NCI-H146 treated with DMSO at 0.1 percent for 48 hours (cell line): ENCODE measurements at regions not wholly inside any gene's neighbourhood (a gene's known extent, or its start where the extent isn't known, plus 50 kb on each side); places are given as distances from the start of the nearest gene placed in this dataset.
A peak's percentile ranks its signal among the peaks of the same experiment; 100 is the strongest.

Experiments
- DNase-seq: peaks from one replicate; lab custom pipeline; 2025; ENCODE audit not compliant: unreplicated experiment; lab: John Stamatoyannopoulos, UW

DNA sequence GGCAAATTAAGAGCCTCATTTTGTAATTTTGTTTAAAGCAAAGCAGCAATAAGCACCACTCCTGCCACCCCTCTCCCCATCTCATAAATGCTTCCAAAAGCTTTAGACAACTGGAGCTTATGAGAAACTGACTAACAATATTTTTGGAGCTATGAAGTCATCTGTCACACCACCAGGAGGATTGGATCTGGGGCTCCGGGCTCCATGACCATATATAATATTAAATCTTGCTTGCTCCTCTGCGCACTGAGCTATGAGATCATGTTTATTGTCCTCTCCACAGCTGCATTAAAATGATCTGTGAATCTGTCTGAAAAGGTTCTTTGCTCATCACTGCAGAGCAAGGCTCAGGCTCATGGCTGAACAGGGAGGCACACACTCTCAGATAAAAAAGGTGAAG, 323.7 kb downstream of the ZNF621 start:
- DNase-seq: no peak

DNA sequence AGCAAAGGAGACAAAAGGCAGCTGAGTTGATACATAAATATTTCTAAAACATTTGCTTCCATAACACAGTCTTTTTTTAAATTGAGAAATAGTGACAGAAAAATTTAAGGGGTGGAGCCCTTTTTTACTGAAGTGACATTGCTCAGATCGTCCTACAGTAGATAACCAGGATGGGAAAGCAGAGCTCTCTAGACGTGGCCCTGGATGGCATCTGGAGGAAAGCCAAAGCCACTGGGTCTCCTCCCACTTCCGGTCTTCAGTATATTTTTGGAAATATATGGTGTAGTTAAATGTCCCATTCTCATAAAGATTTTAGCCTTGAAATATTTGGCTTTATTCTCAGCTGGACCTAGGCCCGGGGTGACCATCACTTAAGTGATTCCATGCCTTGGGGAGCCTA, 326.1 kb downstream of the ZNF621 start:
- DNase-seq: no peak

DNA sequence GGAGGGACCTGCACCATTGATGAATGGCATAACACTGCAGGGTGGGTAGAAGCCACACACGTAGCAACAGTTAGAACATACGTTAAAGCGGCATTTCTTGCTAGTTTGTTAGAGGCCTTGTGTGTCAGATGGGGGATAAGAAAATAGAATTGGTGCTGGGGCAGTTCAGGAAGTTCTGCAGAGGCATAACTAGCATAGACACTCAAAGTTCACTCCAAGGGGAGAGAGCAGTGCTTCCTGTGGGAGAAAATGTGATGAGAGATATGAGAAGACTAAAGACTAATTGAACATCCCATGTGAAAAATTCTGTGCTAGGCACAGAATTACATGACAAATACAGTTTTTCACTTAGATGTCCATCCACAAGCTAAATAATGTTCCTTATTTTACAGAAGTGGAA, 327.1 kb downstream of the ZNF621 start:
- no peak for DNase-seq

DNA sequence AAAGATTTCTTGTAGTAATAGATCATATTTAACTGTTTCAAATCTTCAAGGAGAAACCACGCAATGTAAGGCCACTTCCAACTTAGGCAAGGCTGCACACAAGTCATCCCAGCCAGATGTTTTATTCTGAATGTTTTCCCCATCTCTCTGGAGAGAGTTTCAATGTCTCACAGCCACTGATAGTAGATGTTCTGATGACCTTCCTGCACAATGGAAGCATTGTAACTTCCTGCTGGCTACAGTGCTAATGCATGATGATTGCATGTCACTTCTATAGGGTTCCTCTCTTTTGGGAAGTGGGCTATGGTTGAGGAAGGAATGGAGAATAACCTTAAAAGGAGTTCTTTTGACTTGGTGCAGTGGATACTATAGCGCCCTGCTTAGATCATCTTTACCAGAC, 328.0 kb downstream of the ZNF621 start:
- no peak for DNase-seq

DNA sequence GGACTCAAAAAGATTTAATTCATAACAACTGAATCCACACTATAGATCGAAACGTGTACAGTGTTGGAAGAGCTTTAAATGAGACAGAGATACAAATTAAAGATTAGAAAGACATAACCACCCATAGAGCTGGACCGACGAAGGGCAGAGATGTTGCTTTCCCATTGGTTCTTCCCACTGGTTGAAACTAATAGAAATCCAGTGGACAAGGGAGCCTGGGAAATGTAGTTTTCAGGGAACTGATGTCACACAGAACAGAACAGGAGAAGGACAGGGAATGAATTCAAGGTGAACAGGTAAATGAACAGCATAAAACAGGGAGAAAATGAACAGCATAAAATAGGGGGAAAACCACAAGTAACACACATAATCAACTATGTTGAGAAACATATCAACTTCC, 328.7 kb downstream of the ZNF621 start:
- DNase-seq: no peak

DNA sequence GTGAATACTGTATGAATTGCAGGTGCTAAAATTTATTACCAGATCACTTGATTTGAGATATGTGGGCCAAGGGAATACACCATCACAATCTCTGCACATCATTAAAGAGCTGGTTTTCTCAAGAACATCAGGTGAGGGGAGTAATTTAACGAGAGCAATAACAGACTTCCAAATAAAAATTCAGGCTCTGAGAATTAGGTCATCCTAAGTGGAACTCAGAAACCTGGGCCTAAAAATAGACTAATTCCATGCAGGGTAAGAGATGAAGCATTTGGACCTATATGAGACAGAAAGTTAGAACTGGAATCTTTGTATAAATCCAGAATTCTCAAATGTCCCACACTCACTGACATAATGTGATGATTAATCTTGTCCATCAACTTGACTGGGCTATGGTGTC, 331.1 kb downstream of the ZNF621 start:
- DNase-seq: no peak

DNA sequence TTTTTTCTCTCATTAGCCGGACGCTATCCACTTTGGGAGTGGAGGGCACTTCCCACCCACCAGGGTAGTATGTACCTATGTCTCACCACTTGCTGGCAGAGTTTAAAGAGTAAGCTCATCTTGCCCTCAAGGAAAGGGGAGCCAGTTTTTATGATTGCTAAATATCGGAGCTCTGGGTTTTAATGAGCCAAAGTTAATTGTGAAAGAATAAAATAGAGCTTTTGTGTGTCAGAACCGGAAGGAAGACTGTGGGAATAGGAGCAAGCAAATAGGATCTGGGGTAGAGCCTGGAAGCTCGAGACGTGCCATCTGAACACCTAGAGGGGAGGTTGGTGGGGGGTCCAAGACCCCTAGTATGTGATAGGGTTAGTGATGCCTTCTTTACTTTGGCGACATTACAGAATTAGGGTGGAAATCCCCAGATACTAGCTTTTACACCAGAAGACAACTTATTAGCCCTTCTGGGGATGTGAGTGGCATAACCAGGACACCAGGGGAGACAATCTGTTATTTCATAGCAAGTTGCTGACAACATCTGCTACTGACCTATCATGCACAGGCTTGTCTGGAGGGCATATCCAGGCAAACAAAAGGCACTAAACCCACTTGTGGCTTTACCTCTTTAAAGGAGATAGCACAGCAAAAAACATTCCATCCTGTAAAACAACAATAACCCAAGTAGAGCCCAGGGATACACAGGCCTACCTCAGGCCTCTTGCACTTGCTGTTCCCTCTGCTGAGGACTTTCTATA, 333.8 kb downstream of the ZNF621 start:
- no peak for DNase-seq

DNA sequence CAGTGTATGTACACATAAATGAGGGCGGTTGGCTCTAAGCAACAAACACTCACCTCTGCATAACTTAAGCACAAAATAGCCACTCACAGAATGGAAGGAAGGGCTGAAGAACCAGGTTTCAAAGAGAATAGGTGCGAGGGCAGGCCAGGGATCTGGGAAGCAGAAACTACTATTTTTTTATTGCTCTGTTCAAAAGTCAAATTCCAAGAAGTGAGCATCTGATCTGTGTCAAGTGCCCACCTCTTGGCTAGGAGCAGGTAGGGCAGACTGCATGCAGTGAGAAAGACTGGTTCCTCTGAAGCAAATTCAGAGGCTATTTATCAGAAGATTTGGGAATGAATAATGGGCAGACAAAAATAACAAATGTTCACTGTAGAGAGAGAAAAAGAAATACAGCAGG, 336.4 kb upstream of the CTNNB1 start:
- no peak for DNase-seq

DNA sequence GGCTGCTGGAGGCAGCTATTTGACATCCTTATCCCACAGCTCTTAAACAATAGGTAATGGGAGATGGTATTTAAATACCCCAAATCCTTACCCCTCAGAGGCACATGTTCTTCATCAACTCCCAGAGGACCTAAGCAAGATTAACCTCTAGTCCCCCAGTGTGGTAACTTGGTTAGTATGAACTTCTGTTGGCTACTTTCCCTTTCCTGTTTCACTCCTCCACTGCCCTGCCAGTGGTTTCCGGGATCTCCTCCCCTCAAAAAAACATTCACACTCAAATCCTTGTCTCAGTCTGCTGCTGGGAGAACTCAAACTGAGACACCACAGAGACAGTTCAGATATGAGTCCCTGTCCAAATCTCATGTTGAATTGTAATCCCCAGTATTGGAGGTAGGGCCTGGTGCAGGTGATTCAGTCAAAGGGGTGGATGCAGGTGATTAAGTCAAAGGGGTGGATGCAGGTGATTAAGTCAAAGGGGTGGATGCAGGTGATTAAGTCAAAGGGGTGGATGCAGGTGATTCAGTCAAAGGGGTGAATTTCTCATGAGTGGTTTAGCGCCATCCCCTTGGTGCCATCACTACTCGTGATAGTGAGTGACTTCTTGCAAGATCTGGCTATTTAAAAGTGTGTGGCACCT, 335.0 kb upstream of the CTNNB1 start:
- no peak for DNase-seq

DNA sequence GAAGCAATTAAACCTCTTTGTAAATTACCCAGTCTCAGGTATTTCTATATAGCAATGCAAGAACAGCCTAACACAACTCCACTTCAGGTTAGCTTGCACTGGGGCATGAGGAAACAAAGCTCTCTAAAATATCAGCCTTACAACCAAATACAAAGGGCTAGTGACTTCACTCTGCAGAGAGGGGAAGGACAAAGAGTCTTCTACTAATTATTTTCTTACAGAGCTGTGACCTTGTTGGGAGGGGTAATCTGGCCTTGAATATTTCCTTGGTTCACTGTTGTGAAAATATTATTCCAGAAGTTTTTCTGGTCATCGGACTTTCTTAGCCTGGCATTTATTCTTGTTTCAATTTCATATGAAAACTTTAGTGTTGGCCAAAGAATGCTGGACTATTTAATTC, 334.4 kb upstream of the CTNNB1 start:
- no peak for DNase-seq

DNA sequence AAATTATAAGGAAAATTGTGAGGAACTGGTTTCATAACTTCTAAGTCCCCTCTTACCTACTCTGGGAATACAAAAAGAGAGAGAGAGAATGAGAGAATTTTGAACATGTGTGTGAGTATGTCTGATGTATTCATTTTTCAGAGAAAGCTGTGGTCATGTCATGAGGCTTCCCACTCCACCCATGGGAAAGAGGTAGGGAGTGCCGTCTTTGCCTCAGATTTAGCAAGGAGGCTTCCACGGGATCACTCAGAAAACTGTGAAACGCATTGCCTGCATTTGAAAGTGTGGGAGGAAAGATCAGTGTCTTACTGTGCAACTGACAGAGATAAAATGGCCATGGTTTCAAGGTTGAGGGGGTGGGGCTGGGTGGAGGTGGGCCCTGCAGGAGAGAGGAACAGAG, 331.5 kb upstream of the CTNNB1 start:
- no peak for DNase-seq

DNA sequence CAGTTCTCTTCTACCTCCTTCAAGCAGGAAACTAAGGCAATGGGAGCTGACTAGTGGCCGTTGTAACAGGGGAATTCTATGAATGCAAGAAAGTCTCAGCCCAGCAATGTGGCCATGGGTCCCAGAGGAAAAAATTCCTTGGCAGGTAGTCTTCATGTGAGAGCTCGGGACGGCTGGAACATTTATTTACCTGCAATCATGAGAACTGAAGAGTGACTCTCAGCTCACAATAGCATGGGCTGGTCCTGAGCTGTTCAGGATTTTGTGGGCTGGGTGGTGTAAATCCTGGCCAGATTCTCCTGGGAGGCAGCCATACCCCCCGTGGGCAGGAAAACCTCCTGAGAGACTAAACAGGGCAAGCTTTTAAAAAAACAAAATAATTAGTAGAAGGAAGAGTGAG, 330.3 kb upstream of the CTNNB1 start:
- no peak for DNase-seq

DNA sequence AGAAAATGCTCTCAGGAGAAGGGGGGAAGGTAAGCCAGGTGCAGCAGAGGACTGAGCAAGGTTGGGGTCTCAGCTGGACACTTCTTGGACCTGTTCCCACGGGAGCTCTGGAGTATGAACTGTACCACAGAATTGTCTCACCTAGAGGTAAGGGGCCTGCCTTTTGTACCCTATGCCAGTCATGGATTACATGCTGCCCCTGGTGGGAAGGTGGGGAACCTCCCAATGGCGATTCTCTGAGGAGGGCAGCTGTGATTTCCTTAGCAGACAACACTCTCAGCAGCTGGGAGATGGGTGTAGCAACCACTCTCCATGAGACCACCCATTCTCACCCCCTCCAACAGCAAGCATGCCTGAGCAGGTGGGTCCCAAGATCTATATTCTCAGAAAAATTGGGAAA, 329.4 kb upstream of the CTNNB1 start:
- no peak for DNase-seq

DNA sequence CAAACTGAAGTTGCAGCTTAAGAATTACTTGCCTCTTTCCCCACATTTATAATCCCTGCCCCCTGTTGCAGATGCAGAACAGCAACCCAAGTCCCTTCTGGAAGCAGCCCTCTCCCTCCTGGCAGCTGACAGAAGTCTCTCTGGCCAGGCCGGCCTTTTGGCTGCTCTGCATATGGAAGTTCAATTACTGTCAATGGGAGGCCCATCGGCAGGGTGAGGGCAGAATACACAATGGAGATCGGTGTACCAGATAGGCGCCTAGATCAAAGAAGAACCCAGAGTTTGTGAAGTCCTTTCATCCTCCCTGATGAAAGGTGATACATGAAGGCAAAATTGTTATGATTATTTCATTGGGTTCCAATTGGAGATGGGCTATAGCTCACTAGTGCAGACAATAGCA, 327.9 kb upstream of the CTNNB1 start:
- no peak for DNase-seq

DNA sequence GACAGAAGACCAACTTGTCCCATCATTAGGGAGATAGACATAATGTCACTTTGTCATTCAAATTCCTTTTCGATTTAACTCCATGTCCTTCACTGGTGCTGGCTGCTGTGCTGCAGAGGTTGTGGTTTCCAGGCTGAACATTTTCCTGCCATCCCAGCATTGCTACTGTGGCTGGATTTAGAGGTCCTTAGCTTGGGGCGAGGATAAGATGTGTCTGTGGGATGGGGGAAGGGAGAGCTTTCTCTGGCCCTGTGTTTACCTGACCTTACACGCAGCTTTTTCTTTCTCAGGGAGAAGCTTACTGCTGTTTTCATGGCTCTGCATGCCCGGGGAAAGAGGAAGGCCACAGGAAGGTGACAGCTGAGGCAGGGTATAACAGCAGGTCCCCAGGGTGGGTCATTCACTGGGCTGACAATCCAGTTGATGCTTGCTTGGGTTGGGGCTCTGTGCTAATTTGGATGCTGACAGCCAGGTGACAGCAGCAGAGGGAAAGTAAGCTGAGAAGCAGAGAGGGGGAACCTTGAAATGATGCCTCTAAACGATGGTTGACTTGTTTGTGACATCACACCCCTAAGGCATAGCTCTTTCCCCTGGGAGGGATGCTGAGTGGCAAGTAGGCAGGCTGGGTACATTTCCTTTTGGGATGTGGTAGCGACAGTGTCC, 326.9 kb upstream of the CTNNB1 start:
- no peak for DNase-seq

DNA sequence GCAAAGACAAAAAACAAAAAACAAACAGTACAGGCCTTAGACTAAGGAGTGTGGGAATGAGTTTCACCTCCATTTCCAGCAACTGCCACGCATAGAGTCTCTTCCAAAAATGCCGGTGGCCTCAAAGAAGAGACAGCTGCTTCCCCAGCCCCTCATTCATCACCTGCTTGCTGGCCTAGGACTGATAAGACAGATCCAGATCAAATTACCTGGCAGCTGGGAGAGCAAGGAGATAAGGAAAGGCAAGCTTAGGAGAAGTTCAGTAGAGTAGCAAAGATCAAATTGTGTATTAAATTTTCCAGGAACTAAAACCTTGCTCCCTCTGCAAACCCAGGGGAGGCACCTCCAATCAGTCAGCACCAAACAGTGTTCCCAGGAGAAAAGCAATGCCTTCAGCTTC, 325.8 kb upstream of the CTNNB1 start:
- DNase-seq: peak; percentile 15

DNA sequence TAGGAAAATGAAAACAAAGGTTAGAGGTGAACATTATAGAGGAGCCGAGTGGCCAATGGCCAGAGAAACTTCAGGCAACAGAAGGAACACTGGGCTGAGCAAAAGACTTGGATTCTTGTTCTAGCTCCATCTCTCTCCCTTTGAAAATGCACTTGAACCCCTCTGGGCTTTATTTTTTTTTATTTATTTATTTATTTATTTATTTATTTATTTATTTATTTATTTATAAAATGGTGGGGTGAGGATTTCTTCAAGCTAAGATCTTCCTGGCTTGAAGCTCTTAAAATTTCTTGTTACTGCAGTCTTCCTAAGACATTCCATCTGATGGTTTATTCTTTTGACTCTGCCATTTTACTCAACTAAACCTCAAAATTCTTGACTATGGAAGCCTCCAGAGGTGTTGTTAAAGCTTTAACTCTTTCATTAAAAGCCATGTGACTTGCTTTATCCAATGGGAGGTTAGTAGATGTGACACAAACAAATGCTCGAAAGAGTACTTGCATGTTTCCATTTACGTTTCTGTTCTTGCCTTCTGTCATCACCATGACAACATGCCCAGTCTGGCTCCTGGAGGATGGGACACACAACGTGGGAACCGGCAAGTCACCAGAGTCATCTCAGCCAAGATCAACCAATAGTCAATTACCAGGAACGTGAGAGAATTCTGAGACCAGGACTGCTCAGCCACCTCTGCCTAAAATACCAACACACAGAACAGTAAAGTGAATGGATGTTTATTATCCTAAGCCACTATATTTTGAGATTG, 325.2 kb upstream of the CTNNB1 start:
- DNase-seq: no peak

DNA sequence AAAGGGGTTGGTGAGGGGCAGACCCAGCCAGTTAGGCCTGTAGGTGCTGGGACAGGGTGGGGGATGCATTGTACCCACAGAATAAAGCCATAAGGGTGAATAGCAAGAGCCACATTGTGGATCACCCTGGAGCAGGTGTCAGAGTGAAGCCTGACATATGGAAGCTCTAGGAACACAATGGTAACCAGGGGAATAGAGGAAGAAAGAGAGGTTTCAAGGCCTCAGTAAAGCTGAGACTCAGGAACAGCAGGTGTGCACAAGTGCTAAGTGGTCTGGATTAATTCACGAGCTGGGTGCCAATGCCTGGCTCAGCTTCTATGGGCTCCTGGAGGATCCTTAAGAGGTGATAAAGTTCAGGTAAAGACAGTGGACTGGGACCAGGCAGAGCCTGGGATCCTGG, 323.7 kb upstream of the CTNNB1 start:
- DNase-seq: no peak

DNA sequence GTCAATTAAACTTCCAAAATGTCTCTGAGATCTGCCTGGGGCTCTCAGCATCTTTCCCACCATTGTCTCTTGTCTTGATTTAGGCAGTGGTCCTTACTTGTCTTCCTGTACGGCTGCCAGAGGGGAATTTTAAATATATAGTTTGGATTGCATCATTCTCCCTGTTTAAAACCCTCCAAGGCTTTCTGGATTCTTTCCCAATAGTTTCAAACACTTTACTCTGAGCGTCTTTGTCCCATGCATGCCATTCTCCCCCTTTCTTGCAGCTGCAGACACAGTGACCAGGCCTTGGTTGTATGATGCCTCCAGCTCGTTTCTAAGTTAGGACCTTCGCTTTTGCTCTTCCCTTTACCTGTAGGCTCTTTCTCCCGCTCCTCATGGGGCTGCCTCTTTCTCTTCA, 323.3 kb upstream of the CTNNB1 start:
- no peak for DNase-seq

DNA sequence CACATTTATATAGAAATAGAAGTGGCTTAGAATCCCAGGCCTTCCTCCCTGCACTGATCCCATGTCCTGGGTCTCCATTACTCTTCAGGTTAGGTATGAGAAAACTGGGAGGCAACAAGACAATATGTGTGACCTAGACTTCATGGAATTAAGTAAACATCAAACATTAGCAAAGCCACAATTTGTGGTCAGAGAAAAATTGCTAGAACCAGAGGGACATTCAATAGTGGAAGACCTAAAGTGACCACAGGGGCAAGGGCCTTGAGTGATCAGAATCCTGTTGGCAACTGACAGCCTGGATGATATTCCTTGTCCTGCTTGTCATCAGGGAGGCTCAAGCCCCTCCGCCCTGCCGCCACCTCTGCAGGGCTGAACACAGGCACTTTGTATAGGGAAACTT, 322.8 kb upstream of the CTNNB1 start:
- DNase-seq: no peak

DNA sequence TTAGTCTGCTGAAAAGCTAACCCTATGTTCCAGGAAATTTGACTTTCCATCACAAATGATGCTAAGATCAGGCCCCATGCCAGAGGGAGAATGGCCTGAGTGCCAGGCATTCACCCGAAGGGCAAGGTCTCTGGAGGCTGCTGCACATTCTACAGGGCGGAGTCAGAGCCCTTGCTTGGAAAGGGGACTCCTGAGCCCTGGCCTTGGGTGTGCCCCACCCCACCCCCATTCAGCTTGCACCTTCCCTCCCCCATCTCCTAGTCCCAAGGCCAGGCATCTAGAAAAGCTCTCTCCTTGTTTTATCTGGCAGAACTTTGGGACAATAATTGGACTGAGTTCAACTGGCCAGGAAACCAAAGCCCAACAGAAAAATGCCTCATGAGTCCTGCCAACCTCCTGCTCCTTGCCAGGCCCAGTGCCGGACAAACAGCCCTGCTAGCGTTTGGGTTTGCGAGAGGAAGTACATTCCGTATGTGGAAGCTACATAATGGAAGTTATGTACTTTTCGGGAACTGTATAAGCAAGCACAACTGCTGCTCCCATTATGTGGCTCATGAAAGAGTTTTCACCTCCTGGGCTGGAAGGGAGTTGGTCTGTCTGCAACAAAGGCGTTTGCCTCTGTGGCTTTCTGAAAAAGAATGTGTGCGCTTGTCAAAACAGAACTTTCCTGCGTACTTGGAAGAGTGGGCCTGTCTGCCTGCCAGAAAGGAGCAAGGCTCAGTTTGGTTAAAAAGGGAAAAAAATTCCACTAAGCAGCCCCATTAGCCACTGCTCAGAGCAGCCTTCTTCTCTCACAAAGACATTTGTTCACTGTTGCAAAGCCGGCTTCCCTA, 321.5 kb upstream of the CTNNB1 start:
- DNase-seq: no peak
